Stimulated activated CD4-positive, alpha-beta T cell treated with anti-CD3 and anti-CD28 coated beads, TNF-alpha, amount 100 ng/mL, for 24 hours (primary cell): ENCODE measurements at regions not wholly inside any gene's neighbourhood (a gene's known extent, or its start where the extent isn't known, plus 50 kb on each side); places are given as distances from the start of the nearest gene placed in this dataset.

ENCODE experiments used
- DNase-seq, 3 experiments: peaks; one replicate each; pipeline ENCODE4 v3.0.0-alpha.2; 2020; ENCODE audit warnings: low read depth in 3 of 3

DNA sequence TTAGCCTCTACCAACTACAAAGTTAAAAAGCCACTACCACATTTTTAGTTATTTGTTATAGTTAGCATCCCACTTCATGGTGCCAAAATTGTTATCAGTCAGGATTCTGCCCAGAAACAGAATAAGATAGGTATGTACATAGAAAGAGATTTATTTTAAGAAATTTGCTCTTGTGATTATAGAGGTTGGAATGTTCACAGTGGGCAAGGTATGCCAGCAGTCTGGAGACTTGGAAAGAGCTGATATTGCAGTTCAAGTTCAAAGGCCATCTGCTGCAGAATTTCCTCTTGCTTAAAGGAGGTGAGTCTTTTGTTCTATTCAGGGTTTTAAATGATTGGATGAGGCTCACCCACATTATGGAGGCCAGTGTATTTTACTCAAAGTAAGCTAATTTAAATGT is 143.8 kb upstream of the POU1F1 start:
- no peak for DNase-seq

DNA sequence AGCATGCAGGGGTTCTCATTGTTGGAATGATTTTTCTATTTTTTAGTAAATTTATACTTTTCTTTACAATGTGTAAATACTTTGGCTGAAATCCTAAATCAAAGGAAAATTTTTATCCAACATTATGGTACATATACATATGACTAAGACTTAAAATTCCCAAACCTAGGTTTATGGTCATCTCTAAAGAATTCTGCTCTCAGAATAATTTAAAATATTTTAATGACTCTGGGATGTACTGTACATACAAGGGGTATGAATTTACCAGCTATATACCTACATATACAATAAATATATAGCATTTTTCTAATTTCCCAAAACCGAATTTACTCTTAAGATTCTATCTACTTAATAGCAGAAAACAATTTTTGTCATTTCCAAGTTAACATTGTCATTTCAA is 137.9 kb upstream of the POU1F1 start:
- DNase-seq = no peak

DNA sequence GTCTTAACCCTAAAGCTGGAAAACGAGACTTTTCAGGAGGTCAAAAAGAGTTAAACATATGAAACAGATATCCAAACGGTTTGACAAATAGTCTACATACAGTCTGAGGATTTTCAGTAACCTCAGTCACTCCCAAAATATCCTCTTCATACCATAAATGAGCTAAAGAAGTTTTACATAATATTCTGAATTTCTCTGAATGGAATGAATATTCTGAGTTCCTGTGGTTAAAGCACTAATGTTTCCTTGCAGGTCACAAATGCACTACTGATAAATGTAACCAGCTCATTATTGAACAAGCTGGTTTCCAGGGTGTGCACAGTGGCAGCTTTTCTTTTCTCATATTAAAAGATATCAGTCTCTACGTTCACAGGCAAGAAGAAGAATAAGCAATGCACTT is 137.4 kb upstream of the POU1F1 start:
- no peak for DNase-seq

DNA sequence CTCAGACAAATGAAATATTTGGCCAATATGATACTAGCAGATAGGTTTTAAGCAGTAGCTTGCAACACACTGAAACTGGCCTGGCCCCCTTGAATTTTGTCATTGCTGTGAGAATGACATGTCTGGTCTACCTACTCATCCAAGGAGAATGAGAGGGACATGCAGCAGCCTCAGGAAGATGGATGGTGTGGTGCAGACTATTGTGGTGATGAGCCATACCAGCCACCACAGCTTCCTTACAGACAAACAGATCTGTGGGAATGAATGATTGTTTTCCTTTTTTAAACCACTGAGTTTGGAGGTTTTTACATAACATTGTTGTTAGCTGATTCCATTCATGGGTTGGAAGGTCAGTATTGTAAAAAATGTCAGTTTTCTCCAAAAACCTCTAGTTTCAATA is 133.7 kb upstream of the POU1F1 start:
- no peak for DNase-seq

DNA sequence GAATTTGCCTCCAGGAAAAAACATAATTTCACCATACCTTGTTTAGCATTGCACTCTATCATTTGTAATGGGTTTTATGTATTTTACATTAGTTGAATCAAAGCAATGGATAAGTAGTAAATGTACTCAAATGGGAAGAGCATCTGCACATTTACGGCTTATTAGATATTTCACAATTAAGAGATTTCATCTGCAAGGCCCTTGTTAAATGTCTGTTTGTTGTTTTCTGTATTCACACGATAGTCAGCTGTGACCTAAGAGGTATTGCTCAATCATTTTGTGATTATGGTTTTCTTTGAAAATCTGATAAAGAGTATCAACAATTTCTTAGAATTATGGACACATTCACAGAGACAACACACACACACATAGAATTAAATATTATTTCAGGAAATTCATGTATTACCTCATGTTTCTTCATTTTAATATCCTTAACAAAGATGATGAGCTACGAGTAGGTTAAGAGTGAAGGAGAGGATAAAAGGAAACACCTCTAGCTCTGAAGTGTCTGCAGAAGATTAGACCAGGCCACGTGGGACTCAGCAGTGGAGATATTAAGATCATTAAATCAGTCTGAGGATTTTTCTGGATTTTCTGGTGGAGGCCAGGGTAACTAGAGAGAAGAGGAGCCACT is 121.9 kb upstream of the POU1F1 start:
- DNase-seq = no peak

DNA sequence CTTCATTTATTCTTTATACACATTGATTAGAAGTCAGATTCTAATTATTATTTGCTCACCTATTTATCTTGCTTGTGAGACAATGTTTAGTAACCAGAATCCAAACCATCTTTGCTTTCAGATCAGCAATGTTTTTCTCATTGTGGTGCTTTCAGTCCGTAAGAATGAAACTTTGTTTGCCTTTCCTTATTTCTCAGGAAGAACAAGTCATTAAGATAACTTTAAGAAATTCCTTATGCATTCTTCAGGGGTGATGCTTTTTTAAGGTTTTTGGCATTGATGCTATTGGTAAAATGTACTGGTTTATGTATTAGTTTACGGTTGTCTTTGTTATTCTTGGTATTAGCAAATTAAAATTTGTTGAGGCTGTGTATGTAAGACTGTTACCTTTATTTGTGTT is 120.8 kb upstream of the POU1F1 start:
- DNase-seq = no peak

DNA sequence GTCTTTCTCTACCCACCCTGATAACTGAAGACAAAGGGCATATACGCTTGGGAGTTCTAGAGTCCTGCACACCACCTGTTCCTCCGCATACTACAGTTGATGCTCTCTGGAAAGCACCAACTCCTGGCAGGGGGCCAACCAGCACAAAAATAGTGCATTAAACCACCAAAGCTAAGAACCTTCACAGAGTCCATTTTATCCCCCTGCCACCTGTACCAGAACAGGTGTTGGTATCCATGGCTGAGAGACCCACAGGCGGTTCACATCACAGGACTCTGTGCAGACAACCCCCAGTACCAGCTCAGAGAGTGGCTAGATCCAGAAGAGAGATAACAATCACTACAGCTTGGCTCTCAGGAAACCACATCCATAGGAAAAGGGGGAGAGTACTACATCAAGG is 114.4 kb upstream of the POU1F1 start:
- DNase-seq = no peak

DNA sequence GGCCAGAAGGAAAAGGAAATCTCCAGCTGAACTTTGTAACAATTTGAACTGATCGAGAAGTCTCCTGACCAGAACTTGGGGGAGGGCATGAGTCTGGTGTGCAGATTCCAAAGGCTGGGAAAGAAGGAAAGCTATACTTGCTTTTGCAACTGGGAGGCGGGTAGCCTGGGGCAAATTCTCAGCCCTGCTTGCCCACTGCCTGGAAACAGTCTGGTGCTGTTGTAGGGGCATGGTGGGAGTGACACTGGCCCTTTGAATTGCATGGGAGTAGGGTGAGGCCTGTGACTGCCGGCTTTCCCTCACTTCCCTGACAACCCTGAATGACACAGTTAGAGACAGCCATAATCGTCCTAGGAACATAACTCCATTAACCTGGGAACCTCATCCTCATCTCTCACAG is 114.0 kb upstream of the POU1F1 start:
- DNase-seq = no peak

DNA sequence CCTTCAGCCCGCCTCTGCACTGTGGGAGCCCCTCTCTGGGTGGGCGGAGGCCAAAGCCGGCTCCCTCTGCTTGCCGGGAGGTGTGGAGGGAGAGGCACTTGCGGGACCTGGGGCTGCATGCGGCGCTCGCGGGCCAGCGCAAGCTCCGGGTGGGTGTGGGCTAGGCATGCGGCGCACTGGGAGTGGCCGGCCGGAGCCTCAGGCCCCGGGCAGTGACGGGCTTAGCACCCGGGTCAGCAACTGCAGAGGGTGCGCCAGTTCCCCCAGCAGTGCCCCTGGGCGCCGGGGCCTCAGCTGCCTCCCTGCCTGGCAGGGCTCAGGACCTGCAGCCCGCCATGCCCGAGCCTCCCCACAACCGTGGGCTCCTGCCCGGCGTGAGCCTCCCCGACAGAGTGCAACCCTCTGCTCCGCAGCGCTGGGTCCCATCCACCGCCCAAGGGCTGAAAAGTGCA is 98.9 kb upstream of the POU1F1 start:
- DNase-seq = no peak

DNA sequence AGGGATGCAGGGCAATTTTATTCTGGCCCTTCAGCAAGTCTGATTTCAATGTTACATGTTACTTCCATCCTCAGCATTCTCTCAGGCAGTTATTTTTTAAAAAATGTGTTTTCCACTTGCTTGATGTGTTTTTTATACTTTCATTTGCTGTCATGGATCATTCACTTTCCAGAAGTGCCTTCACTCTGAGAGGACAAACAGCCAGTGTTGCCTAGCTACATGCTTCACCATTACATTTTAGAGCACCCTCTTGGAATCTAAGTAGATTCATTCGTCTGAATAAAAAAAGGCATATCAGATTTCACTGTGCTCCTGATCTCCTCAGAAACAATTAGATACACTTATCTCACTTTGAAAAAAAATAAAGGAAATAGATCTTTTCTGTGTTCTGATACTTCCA is 93.6 kb upstream of the POU1F1 start:
- DNase-seq = no peak

DNA sequence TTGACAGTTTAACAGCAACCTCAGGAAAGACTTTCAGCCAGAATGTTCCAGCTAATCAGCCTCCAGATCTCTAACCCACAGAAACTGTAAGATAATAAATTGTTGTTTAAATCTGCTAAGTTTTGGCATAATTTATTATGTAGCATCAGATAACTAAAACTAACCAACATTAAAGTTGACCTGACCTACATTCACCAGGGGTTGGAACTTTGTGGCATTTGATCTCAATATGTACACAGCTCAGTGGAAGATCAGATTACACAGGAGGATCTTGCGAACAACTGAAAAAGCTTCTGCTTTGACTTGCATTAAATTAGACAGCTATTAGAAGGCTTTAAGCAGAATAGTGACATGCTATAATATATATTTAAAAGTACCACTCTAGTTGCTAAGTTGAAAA is 91.4 kb upstream of the POU1F1 start:
- no peak for DNase-seq

DNA sequence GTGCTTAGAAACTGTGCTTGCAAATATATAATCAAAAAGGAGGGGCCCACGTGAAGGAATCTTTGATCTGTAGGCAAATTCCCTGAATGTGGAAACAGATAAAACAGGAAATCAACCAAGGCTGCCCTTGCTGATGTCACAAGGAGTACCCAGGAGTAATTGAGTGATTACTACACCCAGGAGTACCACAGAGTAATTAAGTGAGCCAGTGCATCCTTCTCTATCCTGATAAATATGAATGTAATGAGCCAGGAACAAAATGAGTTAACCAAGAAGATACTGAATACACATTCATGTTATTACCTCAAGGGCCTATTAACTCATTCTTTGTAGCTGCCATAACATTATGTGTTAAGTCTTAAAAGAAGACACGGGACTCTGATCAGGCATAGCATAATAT is 87.3 kb upstream of the POU1F1 start:
- DNase-seq = no peak

DNA sequence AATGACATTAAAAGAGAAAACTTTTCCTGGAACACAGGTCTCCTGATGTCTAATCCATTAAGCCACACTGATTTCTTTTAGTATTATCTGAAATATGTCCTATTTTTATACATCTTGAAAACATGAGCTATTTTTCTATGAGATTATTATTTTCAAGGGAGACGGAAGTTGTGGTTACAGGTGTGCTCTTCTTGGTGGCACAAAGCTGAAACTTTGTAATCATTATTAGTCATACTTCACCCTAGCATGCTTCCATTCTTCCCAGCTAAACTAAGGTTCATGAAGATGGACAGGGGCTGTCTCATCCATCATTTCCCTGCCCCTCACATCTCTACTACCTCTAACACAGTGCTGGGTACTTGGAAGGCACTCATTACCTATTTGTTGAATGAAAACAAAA is 85.6 kb upstream of the POU1F1 start:
- DNase-seq = no peak

DNA sequence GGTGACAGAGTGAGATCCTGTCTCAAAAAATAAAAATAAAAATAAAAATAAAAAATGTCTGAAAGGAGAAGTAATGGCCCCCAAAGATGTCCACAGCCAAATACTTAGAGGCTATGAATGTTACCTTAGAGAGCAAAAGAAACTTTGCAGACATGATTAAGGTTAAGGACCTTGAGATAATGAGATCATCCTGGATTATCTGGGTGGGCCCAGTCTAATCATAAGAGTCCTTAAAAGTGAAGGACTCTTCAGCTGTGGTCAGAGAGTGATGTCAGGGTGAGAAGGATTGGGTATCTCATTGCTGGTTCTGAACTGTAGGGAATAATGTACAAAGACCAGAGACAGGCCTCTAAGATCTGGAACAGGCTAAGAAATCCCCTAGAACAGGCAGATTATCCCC is 84.9 kb upstream of the POU1F1 start:
- no peak for DNase-seq

DNA sequence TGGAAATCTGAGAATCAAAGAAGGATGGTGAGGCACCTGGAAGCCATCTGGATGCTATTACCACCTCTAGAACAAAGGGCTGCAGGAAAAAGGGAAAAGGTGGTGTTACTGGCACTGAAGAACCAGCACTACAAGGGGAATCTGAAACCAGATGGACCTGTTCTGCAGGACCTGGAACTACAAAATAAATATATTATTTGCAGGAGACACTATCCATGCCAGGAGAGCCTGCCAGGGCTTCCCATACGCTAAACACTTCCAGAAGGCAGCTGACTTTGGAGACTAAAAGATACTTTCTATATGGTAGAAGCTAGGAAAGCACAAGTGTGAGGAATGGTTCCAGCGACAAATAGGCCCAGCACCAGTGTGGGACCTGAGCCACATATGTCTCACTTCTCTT is 83.4 kb upstream of the POU1F1 start:
- DNase-seq = no peak

DNA sequence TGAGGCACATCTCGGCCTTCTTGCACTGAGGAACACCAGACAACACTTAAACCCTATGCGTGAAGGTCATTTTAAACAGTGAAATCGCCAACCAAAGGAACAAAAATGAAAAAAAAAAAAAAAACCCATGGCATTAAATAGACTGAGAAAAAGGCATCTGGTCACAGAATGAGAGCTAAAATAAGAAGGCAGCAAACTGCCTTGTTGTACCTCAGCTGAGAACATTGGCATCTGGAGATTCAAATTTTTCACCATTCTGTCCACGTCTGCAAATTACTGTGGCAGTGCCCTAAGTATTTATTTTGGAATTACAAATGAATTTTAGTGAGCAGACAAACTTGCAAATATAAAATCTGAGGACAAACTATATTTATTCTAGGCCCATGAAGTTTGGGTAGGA is 82.6 kb upstream of the POU1F1 start:
- DNase-seq = no peak

DNA sequence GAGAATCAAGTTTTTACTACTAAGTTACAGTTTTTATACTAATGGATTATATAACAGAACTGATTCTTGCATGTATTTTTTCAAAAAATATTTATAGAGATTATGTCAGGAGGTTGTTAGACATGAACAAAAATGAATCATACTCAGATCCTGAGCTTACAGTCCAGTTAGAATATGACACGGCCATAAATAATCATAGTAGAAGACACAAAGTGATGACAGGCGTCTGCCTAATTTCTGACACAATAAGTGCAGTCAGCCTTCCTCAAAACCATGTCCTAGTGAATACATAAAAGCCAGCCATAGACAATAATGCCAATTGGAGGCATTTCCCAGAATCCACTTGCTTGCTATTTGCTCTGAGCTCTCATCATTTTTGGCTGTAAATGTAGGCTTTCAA is 81.7 kb upstream of the POU1F1 start:
- no peak for DNase-seq

DNA sequence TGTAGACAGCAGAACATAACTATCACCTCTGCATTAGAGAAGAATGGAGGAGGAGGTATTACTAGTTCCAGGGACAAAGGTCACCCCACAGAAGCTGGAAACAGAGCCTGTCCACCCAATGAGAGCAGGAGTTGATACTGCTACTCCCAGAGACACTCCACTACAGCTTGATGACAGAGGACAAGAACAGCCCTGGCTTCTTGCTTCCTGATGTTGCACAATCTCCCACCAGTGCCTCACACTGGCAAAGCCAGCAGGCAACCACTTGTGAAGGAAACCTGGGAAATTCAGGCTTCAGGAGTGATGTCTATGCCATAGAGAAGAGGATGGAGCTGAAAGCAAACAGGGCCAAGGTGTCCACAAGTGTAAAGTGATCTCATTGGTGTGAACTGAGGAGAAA is 78.0 kb upstream of the POU1F1 start:
- no peak for DNase-seq

DNA sequence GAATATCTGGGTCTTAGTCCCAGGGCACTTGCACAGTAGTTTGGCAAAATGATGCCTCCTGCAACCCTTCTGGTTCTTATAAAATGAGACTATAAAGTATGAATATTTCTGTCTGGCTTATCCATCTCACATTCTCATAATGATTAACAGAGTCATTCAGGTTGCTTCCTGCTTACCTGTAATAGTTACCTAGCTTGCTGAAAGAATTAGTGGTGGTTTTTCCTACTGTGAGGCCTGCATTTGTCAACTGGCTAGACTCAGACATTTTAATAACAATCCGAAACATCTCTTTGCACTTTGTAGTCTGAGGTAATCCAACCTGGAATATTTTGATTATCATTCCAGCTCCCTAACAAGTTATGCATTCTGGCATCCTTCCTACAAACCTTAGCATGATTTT is 75.6 kb upstream of the POU1F1 start:
- DNase-seq = no peak

DNA sequence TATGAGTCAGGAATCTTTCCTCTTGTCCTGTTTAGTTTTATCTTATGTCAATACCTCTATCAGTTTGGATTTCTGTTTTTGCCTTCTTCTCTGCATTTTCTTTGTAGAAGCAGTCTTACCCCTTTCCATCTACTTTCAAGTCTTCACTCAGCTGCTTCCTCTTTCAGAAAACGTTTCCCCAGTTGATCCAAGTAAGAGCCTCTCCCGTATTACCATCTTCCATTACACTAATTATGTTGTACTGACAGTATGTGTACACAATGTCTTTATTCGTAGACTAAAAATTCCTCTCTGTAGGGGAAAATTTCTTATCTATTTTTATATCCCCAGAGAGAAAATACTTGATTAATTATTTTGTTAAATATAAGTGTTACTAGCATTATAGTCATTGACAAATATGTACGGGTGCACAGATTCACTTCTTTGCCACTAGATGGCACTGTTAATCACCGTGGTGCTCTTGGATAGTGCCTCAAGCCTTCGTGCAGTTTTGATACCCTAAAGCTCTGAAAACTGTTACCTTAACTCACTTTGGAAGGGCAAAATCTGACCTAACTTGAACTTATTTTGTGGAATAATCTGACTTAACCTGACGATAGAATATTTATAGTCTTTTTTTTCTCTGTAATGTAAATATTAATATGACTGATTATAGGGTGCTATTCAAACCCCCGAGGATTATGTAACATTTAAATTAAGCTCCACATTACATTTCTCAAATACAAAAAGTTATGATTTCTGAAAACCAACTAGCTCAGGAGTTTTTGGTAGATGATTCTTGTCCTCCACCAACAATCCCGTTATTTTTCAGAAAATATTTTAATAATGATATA is 74.2 kb upstream of the POU1F1 start:
- DNase-seq = no peak

DNA sequence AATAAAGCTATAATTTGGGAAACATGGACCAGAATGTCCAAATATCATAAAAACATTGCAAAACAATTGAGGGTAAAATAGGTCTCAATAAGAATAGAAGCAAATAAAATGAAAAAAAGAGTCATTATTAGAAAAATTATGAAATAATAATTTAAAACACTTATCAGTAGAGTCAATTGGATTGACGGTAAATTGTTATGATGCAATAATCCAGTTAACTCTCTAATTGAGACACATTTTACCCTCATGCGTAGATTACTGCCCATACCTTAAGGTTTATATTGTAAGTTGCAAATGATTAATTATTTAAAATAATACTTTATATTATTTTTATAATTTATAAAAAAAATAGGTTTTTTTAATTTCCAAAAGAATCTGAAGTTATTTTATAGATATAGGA is 73.4 kb upstream of the POU1F1 start:
- DNase-seq = no peak

DNA sequence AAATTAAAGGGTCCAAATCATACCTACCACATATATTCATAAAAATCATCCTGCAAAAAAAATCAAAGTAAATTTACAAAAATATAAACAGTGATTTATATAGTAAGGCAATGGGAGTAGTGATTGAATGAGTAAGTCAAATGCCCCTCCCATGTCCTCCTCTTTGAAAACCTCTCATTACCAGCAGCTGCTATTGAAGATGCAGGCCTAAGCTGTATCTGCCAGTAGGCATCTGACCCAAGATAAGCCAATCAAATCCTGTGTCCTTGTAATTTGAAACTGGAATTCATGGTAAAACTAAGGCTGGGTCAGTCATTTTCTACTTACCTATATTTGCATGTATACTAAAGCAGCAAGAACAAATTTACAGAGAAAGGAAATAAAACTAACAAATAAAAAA is 60.4 kb upstream of the POU1F1 start:
- DNase-seq = no peak

DNA sequence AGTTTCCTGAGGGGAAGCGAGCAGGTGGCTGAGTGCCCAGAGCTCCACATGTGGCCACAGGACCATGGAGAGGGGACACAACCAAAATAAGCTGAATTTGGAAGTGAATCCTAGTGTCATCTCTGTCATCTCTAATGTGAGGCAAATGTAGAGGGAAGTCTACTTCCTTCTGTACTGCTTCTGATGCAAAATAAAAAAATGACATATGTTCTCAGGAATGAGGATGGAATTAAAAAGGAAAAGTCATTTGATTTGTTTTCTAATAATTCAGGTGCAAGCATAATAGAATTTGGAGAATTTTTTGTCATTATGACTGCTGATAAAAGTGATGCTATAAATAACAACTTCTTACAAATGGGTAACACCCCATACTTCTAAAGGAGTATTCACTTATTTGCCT is 59.5 kb upstream of the POU1F1 start:
- no peak for DNase-seq

DNA sequence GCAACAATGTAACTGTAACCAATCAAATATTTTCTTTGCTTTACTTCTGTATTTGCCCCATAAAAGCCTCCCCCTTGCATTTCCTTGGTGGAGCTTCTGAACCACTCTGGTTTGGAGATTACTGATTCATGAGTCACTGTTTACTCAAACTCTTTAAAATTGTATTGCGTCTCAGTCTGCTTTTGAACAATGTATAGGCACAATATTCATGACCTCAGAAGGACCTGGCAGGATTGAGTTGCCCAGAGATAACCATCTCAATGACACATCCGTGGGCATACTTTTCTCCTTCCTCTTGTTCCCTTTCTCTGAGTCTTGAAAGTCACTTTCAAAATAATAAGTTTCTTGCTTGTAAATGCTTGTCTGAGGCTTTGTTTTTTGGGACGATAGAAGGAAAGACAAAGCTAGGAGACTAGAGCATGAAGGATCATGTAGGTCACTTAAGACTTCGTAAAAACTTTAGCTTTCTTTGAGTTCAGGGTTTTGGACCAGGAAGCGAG is 57.1 kb upstream of the POU1F1 start:
- DNase-seq = no peak
